ENCODE measurements at regions not wholly inside any gene's neighbourhood (a gene's known extent, or its start where the extent isn't known, plus 50 kb on each side); places are given as distances from the start of the nearest gene placed in this dataset.
"Not testable (repeated sequence)": the region's sequence is repeated elsewhere in the genome, so short reads cannot be mapped to it uniquely, and the experiment has no call there.

DNA sequence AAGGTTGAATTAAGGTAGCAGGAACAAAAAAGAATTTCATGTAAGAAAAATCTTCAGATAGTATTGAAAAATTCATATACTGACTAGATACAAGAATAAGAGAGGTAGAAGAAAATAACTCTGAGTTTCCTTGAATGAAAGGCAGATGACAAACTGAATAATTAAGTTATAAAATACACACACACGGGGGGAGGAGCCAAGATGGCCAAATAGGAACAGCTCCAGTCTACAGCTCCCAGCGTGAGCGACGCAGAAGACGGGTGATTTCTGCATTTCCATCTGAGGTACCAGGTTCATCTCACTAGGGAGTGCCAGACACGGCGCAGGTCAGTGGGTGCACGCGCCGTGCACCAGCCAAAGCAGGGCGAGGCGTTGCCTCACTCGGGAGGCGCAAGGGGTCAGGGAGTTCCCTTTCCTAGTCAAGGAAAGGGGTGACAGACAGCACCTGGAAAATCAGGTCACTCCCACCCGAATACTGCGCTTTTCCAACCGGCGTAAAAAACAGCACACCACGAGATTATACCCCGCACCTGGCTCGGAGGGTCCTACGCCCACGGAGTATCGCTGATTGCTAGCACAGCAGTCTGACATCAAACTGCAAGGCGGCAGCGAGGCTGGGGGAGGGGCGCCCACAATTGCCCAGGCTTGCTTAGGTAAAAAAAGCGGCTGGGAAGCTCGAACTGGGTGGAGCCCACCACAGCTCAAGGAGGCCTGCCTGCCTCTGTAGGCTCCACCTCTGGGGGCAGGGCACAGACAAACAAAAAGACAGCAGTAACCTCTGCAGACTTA is 759.2 kb downstream of the ZWINT start:
- intact Hi-C loops (cut with DNase I) = not testable (repeated sequence)
- peak in 3 of 10 donors; percentile 42 to 71 (median 45) for DNase-seq

DNA sequence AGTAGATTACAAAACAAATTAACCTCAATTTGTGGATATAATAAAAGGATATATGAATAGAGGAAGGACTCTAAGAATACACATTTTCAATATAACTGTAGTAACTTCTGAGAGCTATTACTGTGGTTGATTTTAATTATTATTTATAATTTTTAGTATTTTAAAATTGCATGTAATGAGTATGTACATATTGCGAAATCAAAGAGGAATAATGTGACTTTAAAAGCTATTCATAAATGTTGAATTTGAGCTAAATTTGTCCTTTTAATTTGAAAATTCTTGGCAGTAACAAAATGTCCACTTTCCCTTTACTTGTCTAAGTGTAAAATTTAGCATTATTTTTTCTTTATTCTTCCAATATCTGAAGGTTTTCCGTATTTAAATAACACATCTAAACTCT is 750.6 kb upstream of the PCDH15 start:
- no peak for DNase-seq
- intact Hi-C loops (cut with DNase I) = no loop called here

- intact Hi-C loops (cut with DNase I) = no loop called here
- DNase-seq = no peak
Measured at GRCh38 chr10:55550236-55550635, 749.2 kb upstream of the PCDH15 start.

GRCh38 chr10:55537497-55537896 is 736.5 kb upstream of the PCDH15 start:
- peak in 2 of 10 donors; percentile 53 to 62 for DNase-seq
- intact Hi-C loops (cut with DNase I) = not testable (repeated sequence)

DNA sequence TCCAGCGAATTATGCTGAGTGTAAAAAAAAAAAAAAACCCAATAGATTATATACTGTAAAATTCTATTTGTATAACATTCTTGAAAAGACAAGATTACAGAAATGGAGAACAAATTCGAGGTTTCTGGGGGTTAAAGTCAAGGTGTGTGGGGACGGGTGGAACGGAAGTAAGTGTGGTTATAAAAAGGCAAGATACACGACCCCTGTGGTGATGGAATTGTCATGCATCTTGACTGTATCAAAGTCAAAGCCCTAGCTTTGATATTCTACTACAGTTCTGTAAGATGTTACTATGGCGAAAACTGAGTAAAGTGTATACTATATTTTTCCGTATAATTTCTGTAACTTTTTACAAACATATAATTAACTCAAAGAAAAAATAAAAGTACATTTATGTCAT is 718.2 kb upstream of the PCDH15 start:
- intact Hi-C loops (cut with DNase I) = no loop called here
- DNase-seq = no peak

DNA sequence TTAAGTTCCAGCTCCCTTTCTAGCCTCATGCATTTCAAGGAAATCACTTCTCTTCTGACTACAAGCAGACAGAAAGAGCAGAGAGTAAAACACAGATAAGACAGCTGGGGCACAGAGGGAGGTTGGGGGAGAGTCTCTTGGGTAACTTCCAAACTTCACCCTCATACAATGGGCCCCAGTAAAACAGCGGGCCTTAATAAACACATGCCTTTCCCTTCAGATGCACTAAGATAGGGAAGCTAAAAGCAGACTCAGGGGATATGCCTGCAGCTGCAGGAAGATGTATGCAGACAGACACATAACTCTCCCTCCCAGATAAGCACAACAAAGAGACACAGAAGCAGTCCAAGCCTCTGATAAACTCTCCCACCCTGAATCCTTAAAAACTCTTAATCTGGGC is 717.4 kb upstream of the PCDH15 start:
- intact Hi-C loops (cut with DNase I); DNase-seq: not testable (repeated sequence)

GRCh38 chr10:55509168-55509567 is 708.1 kb upstream of the PCDH15 start:
- DNase-seq = no peak
- intact Hi-C loops (cut with DNase I) = no loop called here

DNA sequence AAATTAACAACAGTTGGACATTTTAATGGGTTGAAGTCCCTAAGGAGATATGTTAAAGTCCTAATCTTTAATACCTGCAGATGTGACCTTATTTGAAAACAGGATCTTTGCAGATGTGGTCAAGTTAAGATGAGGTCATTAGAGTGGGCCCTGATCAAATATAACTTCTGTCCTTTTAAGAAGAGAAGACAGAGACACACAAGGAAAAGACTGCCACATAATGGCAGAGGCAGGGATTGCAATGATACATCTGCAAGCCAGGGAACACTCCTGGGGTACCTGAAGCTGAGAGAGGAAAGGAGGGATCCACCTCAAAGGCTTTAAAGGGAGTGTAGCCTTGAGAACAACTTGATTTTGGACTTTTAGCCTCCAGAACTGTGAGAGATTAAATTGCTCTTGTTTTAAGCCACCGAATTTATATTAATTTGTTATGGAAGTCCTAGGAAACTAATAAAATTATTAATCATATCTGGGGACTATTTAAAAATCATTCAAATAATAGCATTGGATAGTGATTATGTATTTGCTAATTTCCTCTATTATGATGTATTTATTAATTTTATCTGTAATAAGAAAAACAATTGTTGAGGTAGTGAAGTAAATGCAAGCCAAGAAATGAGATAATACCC is 700.0 kb upstream of the PCDH15 start:
- no peak for DNase-seq
- intact Hi-C loops (cut with DNase I) = no loop called here

DNA sequence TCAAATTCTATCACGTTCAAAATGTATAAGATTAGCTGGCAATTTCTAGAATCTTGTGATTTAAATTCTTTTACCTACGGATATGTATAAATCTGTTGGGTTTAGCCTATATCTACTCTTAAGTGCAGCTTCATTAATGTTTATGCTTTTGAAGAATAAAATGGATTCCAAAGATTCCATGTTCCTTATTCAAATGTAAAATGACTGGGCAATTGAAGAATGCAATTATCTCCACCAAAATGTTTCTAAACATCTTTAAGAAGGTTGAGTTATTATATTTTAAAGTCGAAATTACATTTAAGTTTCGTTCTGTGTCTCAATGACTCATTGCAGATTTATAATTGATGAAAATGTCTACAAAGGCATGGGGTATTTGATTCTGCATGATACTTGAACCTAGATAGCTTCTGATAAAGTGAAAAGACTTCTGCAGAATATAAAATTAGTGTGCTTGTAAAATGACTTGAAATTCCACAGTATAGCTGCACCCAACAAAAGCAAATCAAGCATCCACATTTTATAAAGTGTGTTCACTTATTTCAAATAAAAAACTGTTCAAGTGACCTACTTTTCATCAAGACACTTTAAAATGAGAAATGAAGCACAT is 697.0 kb upstream of the PCDH15 start:
- intact Hi-C loops (cut with DNase I) = no loop called here
- no peak for DNase-seq

DNA sequence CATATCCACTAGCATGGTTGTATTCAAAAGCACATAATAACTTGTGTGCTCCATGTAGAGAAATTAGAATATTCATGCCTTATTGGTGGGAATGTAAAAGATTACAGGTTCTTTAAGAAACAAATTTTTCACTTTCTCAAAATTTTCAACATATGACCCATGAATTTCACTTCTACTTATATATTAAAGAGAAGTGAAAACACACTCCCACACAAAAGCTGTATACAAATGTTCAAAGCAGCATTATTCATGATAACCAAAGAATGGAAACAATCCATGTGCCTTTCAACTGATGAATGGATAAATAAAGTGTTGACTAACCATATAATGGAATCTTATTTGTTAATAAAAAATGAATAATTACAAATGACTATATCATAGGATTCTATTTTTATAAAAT is 694.5 kb upstream of the PCDH15 start:
- no peak for DNase-seq
- intact Hi-C loops (cut with DNase I) = no loop called here

DNA sequence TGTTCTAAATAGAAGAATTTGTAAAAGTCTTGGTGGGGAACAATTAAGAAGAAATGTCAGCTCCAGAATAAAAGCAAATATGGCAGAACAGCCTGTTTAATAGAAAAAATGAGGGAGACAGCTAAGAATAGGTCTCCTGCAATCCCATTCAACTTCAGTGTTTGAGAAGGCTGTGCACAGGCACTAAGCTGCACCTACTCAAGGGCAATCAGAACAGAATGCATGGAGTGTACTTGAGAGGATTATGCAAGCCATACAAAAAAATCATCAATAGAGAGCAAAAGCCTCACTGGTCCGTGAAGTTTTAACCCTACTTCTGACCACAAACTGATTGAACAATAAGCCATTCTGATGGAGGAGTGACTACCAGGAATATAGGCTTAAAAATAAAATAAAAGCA is 690.7 kb upstream of the PCDH15 start:
- intact Hi-C loops (cut with DNase I) = no loop called here
- DNase-seq = no peak

- intact Hi-C loops (cut with DNase I) = no loop called here
- no peak for DNase-seq
Measured at GRCh38 chr10:55485827-55486226, 684.8 kb upstream of the PCDH15 start.

GRCh38 chr10:55476129-55476528 is 675.1 kb upstream of the PCDH15 start:
- intact Hi-C loops (cut with DNase I) = no loop called here
- DNase-seq = no peak

- intact Hi-C loops (cut with DNase I) = no loop called here
- DNase-seq = no peak
Measured at GRCh38 chr10:55474258-55474657, 673.2 kb upstream of the PCDH15 start.

DNA sequence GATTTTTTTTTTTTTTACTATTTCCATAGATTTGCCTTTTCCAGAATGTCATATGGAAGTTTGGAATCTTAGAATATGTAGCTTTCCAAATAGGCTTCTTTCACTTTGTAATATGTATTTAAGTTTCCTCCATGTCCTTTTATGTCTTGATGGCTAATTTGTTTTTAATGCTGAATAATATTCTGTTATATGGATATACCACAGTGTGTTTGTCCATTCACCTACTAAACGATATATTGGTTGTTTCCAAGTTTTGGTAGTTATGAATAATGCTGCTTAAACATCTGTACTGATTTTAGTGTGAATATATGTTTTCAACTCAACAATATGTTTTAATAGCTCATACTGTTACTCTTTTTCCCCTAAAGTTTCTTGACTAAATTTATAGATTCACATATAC is 669.8 kb upstream of the PCDH15 start:
- no peak for DNase-seq
- intact Hi-C loops (cut with DNase I) = no loop called here

- no peak for DNase-seq
- intact Hi-C loops (cut with DNase I) = no loop called here
Measured at GRCh38 chr10:55466806-55467504, 665.9 kb upstream of the PCDH15 start.

DNA sequence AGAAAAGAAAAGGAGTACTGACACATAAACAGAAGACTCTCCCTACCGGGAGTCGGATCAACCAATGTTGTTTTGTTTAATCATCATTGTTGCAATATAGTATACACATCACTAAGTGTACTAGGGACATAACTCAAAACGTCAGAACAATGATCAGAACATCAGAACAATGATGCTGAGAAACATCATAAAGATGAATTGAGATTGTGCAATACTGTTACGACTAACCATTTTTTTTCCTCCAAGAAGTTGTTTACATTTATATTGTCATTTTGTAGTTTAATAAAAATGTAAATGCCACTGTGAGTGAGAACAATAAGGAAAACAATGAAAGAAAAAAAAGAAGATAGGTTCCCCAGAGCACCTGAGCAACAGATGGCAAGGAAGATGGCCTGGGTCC is 663.1 kb upstream of the PCDH15 start:
- no peak for DNase-seq
- intact Hi-C loops (cut with DNase I) = no loop called here

DNA sequence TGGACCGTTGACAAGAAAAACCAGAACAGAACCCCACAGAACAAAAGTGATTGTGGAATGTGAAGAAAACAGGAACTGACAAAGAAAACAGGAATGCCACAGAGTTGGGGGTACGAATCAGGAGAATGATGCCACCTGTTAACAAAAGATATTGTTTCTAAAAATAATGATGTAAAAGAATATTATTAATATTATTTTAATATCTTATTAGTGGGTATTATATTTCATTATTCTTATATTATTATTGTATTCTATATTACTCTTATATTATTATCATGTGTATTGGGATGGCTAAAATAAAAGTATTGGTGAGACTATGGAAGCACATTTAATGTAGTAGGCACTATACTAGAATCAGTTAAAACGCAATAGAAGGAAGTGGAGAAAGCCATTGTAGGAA is 659.0 kb upstream of the PCDH15 start:
- intact Hi-C loops (cut with DNase I) = no loop called here
- DNase-seq = no peak

DNA sequence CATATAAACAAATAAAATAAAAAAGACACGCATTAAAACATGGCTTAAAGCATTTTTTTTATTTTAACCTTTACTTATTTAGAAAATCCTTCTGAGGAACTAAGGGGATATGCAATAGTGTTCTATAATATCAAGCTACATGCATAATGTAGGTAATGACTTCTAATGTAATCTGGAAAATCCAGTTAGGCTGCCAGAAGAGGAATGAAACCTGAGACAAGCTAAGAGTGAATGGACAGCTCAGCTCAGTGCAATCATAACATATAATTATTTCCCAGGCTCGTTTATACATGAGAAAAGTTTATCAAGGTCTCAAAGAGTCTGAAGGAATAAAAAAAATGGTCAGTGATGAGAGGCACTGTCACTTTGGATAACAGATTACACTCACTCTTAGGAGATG is 649.0 kb upstream of the PCDH15 start:
- DNase-seq = no peak
- intact Hi-C loops (cut with DNase I) = no loop called here

GRCh38 chr10:55446441-55447002 is 645.5 kb upstream of the PCDH15 start:
- intact Hi-C loops (cut with DNase I) = no loop called here
- DNase-seq = no peak

GRCh38 chr10:55441777-55442176 is 640.7 kb upstream of the PCDH15 start:
- DNase-seq = no peak
- intact Hi-C loops (cut with DNase I) = no loop called here

All from posterior cingulate gyrus (tissue), 11 donors.